MM.1S (cell line): ENCODE measurements at regions not wholly inside any gene's neighbourhood (a gene's known extent, or its start where the extent isn't known, plus 50 kb on each side); places are given as distances from the start of the nearest gene placed in this dataset.

ENCODE experiments used
- DNase-seq: peaks from one replicate; pipeline ENCODE4 v3.0.0-alpha.2; 2015
- H2AFZ ChIP-seq: fragments of 300-600 bp; sonication (generic); 2 replicates; pipeline ENCODE4 v1.6.0; 2016; ENCODE audit warnings: antibody characterized with exemption, low read length
- H3F3A ChIP-seq: fragments of 300-600 bp; sonication (generic); 2 replicates; pipeline ENCODE4 v1.6.1; 2016; ENCODE audit warnings: mild to moderate bottlenecking, antibody characterized with exemption, low read length, moderate library complexity, mixed read lengths; ENCODE audit not compliant: insufficient read depth
- H3K27ac ChIP-seq: fragments of 300-600 bp; sonication (generic); 2 replicates; pipeline ENCODE4 v1.5.1; 2016; ENCODE audit warnings: mild to moderate bottlenecking, low read length
- H3K27me3 ChIP-seq: fragments of 300-600 bp; sonication (generic); replicated peaks from 2 replicates; pipeline ENCODE4 v1.6.0; 2016; ENCODE audit warnings: low read length; ENCODE audit not compliant: insufficient read depth
- H3K36me3 ChIP-seq: fragments of 300-600 bp; sonication (generic); replicated peaks from 2 replicates; pipeline ENCODE4 v1.6.1; 2016; ENCODE audit warnings: mild to moderate bottlenecking, low read length, mixed read lengths; ENCODE audit not compliant: insufficient read depth
- H3K4me1 ChIP-seq: fragments of 300-600 bp; sonication (generic); 2 replicates; pipeline ENCODE4 v1.6.1; 2016; ENCODE audit warnings: low read length, mixed read lengths
- H3K4me2 ChIP-seq: fragments of 300-600 bp; sonication (generic); 2 replicates; pipeline ENCODE4 v1.6.0; 2016; ENCODE audit warnings: low read depth, low read length
- H3K4me3 ChIP-seq: fragments of 300-600 bp; sonication (generic); 2 replicates; pipeline ENCODE4 v1.5.1; 2016; ENCODE audit warnings: low read length, mixed read lengths
- H3K79me2 ChIP-seq: fragments of 300-600 bp; sonication (generic); 2 replicates; pipeline ENCODE4 v1.6.1; 2016; ENCODE audit warnings: mixed run types, low read length, mixed read lengths
- H3K9ac ChIP-seq: fragments of 300-600 bp; sonication (generic); 2 replicates; pipeline ENCODE4 v1.6.1; 2016; ENCODE audit warnings: low read length, mixed read lengths
- H3K9me2 ChIP-seq: fragments of 300-600 bp; sonication (generic); replicated peaks from 2 replicates; pipeline ENCODE4 v1.6.1; 2016; ENCODE audit warnings: mild to moderate bottlenecking, low read length, mixed read lengths; ENCODE audit not compliant: insufficient read depth
- H3K9me3 ChIP-seq: fragments of 300-600 bp; sonication (generic); replicated peaks from 2 replicates; pipeline ENCODE4 v1.6.1; 2016; ENCODE audit warnings: mild to moderate bottlenecking, low read length, mixed read lengths; ENCODE audit not compliant: insufficient read depth
- H4K20me1 ChIP-seq: fragments of 300-600 bp; sonication (generic); 2 replicates; pipeline ENCODE4 v1.6.1; 2016; ENCODE audit warnings: mild to moderate bottlenecking, low read length, moderate library complexity, mixed read lengths; ENCODE audit not compliant: insufficient read depth
- EZH2 ChIP-seq: fragments of 300-600 bp; sonication (generic); optimal IDR thresholded peaks from 2 replicates; pipeline ENCODE3; 2017; ENCODE audit warnings: low read depth, mild to moderate bottlenecking, antibody characterized with exemption, low read length, mixed read lengths
- EZH2phosphoT487 ChIP-seq: fragments of 300-600 bp; sonication (generic); IDR thresholded peaks from 2 replicates; pipeline ENCODE4 v1.6.1; 2018; ENCODE audit warnings: antibody characterized with exemption, low read length
- TF ChIP-seq, protein P1 (sequence below): fragments of 300-600 bp; sonication (generic); IDR thresholded peaks from 2 replicates; pipeline ENCODE4 v1.5.1; 2016; ENCODE audit warnings: antibody characterized with exemption, low read length, mixed read lengths

DNA sequence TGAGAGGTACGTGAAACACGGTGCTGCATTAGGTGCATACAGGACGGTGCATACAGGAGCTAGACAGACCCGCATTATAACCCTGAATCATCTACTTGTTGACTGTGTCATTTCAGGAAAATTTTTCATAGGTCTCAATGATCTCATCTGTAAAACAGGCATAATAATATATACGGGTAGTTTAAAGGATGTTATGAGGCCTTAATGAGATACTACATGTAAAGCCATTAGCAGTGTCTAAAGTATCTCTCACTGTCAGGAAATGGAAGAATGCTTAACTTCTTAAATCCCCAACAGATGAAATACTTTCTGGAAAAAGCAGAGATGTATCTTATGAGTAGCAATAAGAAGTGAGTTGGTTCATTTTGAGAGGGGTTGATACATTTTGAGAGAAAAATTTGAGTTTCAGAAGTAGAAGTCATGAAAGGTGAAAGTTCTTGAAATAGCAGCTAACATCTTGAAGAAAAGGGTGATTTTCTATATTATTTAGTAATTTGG is 669.6 kb downstream of the PTPRC start:
- H3K36me3 ChIP-seq = no peaks in the 10 kb centered on the region
- H3K4me3 ChIP-seq = no peak overlapping the region
- no peaks in the 10 kb centered on the region for H3K9me2 ChIP-seq
- no peak overlapping the region for H3K27ac ChIP-seq
- H3F3A ChIP-seq = no peaks in the 10 kb centered on the region
- H3K9me3 ChIP-seq = no peaks in the 10 kb centered on the region
- H2AFZ ChIP-seq = no peak overlapping the region
- no peak overlapping the region for H3K4me2 ChIP-seq
- no peaks in the 10 kb centered on the region for H4K20me1 ChIP-seq
- H3K4me1 ChIP-seq = no peaks in the 10 kb centered on the region
- no peak overlapping the region for H3K9ac ChIP-seq
- no peak for DNase-seq
- no peaks in the 10 kb centered on the region for H3K79me2 ChIP-seq
- no peaks in the 10 kb centered on the region for H3K27me3 ChIP-seq
- TF ChIP-seq EZH2phosphoT487 (no peak), EZH2 (no peak)
- TF ChIP-seq, protein P1, sequence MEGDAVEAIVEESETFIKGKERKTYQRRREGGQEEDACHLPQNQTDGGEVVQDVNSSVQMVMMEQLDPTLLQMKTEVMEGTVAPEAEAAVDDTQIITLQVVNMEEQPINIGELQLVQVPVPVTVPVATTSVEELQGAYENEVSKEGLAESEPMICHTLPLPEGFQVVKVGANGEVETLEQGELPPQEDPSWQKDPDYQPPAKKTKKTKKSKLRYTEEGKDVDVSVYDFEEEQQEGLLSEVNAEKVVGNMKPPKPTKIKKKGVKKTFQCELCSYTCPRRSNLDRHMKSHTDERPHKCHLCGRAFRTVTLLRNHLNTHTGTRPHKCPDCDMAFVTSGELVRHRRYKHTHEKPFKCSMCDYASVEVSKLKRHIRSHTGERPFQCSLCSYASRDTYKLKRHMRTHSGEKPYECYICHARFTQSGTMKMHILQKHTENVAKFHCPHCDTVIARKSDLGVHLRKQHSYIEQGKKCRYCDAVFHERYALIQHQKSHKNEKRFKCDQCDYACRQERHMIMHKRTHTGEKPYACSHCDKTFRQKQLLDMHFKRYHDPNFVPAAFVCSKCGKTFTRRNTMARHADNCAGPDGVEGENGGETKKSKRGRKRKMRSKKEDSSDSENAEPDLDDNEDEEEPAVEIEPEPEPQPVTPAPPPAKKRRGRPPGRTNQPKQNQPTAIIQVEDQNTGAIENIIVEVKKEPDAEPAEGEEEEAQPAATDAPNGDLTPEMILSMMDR = no peak

DNA sequence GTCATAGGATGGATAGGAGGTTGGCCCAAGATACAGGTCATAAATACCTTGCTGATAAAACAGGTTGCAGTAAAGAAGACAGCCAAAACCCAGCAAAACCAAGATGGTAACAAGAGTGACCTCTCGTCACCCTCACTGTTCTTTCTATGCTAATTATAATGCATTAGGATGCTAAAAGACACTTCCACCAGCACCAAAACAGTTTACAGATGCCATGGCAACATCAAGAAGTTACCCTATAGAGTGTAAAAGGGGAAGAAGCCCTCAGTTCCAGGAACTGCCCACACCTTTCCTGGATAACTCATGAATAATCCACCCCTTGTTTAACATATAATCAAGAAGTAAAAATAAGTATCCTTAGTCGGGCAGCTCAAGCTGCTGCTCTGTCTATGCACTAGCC is 671.9 kb downstream of the PTPRC start:
- no peak for TF ChIP-seq EZH2
- TF ChIP-seq EZH2phosphoT487 = no peak
- TF ChIP-seq, protein P1 = no peak
- DNase-seq = no peak
- H2AFZ ChIP-seq = no peak overlapping the region
- no peak overlapping the region for H3K27ac ChIP-seq
- no peak overlapping the region for H3K9ac ChIP-seq
- no peaks in the 10 kb centered on the region for H3K36me3 ChIP-seq
- H3K4me3 ChIP-seq = no peak overlapping the region
- no peaks in the 10 kb centered on the region for H3F3A ChIP-seq
- no peaks in the 10 kb centered on the region for H4K20me1 ChIP-seq
- H3K9me2 ChIP-seq = no peaks in the 10 kb centered on the region
- no peaks in the 10 kb centered on the region for H3K4me1 ChIP-seq
- H3K9me3 ChIP-seq = no peaks in the 10 kb centered on the region
- H3K79me2 ChIP-seq = no peaks in the 10 kb centered on the region
- H3K27me3 ChIP-seq = no peaks in the 10 kb centered on the region
- H3K4me2 ChIP-seq = no peak overlapping the region

DNA sequence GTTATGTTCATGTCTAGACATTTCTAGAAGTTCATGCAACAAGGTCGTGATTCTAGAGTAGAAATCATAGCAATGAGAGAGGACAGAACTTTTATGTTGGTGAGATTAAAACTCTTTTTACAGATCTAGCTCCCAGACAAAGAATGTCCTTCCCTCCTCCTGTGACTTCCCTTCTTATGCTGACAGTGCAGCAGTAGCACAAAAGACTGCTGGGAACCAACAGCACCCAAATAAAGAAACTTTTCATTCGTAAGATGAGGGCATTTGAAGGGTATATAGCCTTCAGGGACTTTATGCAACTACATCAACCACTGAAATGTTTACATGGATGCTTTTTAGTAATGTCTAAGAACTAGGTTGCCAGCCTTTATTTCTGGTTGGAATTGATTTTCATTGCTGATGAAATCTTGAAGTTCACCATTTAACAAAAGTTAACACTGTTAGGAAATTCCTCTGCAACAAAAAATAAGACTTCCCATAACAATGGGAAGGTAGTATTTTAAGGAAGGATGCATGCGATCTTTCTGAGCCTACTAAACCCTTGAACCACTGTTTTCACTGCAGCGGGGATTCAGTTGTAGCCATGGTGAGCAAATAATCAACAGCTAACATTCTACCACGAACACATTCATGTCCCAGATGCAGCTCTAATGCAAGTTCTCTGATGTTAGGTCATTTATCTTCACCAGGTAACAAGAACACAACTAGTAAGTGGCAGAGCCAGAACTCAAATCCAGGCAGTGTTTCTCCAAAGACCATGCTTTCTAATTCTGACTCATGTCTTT is 672.8 kb downstream of the PTPRC start:
- Histone ChIP-seq H4K20me1 (no peaks in the 10 kb centered on the region), H3K9me3 (no peaks in the 10 kb centered on the region), H3F3A (no peaks in the 10 kb centered on the region), H3K36me3 (no peaks in the 10 kb centered on the region), H3K79me2 (no peaks in the 10 kb centered on the region), H3K9me2 (no peaks in the 10 kb centered on the region), H3K4me1 (no peaks in the 10 kb centered on the region), H3K4me3 (no peak overlapping the region), H2AFZ (no peak overlapping the region), H3K27ac (no peak overlapping the region), H3K4me2 (no peak overlapping the region), H3K27me3 (no peaks in the 10 kb centered on the region), H3K9ac (no peak overlapping the region)
- TF ChIP-seq EZH2phosphoT487 (no peak), EZH2 (no peak)
- TF ChIP-seq, protein P1 = no peak
- no peak for DNase-seq
